Neural cell (in vitro differentiated cells): ENCODE measurements at regions not wholly inside any gene's neighbourhood (a gene's known extent, or its start where the extent isn't known, plus 50 kb on each side); places are given as distances from the start of the nearest gene placed in this dataset.

Experiments
- H2AFZ ChIP-seq: fragments of 200-600, 300-800 bp; sonication (generic), shearing (Covaris generic); 2 replicates; pipeline ENCODE4 v1.6.0; 2014; ENCODE audit warnings: low read depth, mild to moderate bottlenecking, antibody characterized with exemption, low read length, moderate library complexity
- H3F3A ChIP-seq: fragments of 200-600 bp; shearing (Covaris generic); 2 replicates; pipeline ENCODE4 v1.6.1; 2016; ENCODE audit warnings: mild to moderate bottlenecking, moderate library complexity, mixed read lengths, antibody characterized with exemption, low read length; ENCODE audit not compliant: insufficient read depth, poor library complexity, severe bottlenecking
- H3K27ac ChIP-seq: fragments of 200-600, 300-800 bp; sonication (generic), shearing (Covaris generic); 2 replicates; pipeline ENCODE4 v1.5.1; 2014; ENCODE audit warnings: mild to moderate bottlenecking, low read length, moderate library complexity
- H3K27me3 ChIP-seq: fragments of 300-800, 200-600 bp; sonication (generic), shearing (Covaris generic); 2 replicates; pipeline ENCODE4 v1.6.0; 2014; ENCODE audit warnings: mild to moderate bottlenecking, low read depth, low read length, moderate library complexity; ENCODE audit not compliant: insufficient read depth
- H3K36me3 ChIP-seq: fragments of 300-800, 200-600 bp; sonication (generic), shearing (Covaris generic); 2 replicates; pipeline ENCODE4 v1.5.1; 2014; ENCODE audit warnings: mild to moderate bottlenecking, antibody characterized with exemption, low read length, moderate library complexity; ENCODE audit not compliant: insufficient read depth
- H3K4me2 ChIP-seq: fragments of 300-800, 200-600 bp; sonication (generic), shearing (Covaris generic); 2 replicates; pipeline ENCODE4 v1.6.0; 2014; ENCODE audit warnings: mild to moderate bottlenecking, low read length
- H3K4me3 ChIP-seq: fragments of 300-800, 200-600 bp; sonication (generic), shearing (Covaris generic); 2 replicates; pipeline ENCODE4 v1.5.1; 2014; ENCODE audit warnings: mild to moderate bottlenecking, low read length, moderate library complexity
- H3K79me2 ChIP-seq: fragments of 200-600 bp; shearing (Covaris generic); replicated peaks from 2 replicates; pipeline ENCODE4 v1.6.0; 2014; ENCODE audit warnings: mild to moderate bottlenecking, low read length, moderate library complexity; ENCODE audit not compliant: insufficient read depth
- H3K9ac ChIP-seq: fragments of 300-800, 200-600 bp; sonication (generic), shearing (Covaris generic); 2 replicates; pipeline ENCODE4 v1.6.1; 2016; ENCODE audit warnings: mild to moderate bottlenecking, low read length, mixed read lengths
- H3K9me2 ChIP-seq: fragments of 200-600 bp; shearing (Covaris generic); 2 replicates; pipeline ENCODE4 v1.6.1; 2016; ENCODE audit warnings: mild to moderate bottlenecking, low read length, mixed read lengths; ENCODE audit not compliant: insufficient read depth
- H3K9me3 ChIP-seq: fragments of 200-600, 300-800 bp; sonication (generic), shearing (Covaris generic); 2 replicates; pipeline ENCODE4 v1.6.1; 2016; ENCODE audit warnings: mild to moderate bottlenecking, mixed run types, low read length, moderate library complexity, mixed read lengths
- H4K20me1 ChIP-seq: fragments of 200-600 bp; shearing (Covaris generic); 2 replicates; pipeline ENCODE4 v1.6.1; 2016; ENCODE audit warnings: mild to moderate bottlenecking, mixed run types; ENCODE audit not compliant: insufficient read depth
- EZH2 ChIP-seq: fragments of 200-600, 300-800 bp; shearing (Covaris generic), sonication (generic); IDR thresholded peaks from 2 replicates; pipeline ENCODE4 v1.6.1; 2014; ENCODE audit warnings: antibody characterized with exemption, low read length, borderline replicate concordance, mild to moderate bottlenecking; ENCODE audit not compliant: insufficient read depth, poor library complexity, severe bottlenecking
- MXI1 ChIP-seq: fragments of 450-650 bp; conservative IDR thresholded peaks from 2 replicates; pipeline ENCODE4 v1.6.1; 2014; ENCODE audit warnings: antibody characterized with exemption, mild to moderate bottlenecking; ENCODE audit not compliant: poor library complexity, severe bottlenecking
- SMC3 ChIP-seq: fragments of 450-650 bp; conservative IDR thresholded peaks from 2 replicates; pipeline ENCODE4 v1.6.1; 2014; ENCODE audit warnings: antibody characterized with exemption, mild to moderate bottlenecking, moderate library complexity; ENCODE audit not compliant: poor library complexity
- TAF1 ChIP-seq: IDR thresholded peaks from 2 replicates; pipeline ENCODE4 v1.6.1; 2012; ENCODE audit warnings: low read depth
- TF ChIP-seq, protein P1 (sequence below): IDR thresholded peaks from 2 replicates; pipeline ENCODE4 v1.6.1; 2012; ENCODE audit warnings: borderline replicate concordance

DNA sequence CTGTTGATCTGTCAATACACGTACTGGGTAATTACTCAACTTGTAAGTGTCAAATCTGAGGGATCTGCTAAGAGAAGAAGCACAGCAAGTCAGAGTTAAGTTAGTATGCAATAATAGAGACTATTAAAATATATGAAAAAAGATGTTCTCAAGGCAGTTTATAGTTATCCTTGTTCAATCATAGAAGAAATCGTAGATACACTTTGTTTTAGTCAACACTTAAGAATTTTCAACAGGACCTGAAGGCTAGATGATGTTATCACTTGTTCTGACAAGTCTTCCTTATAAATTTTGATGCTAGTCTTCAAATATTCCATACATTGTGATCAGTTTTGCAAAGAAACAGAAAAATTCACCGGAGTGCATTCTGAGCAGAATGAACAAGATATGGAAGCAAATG lies 91.1 kb upstream of the KCNQ5 start:
- H3K9ac ChIP-seq, result no peak overlapping the region
- H3K9me2 ChIP-seq, result no peaks in the 10 kb centered on the region
- no peaks in the 10 kb centered on the region for H3K9me3 ChIP-seq
- H3K4me3 ChIP-seq, result no peak overlapping the region
- no peaks in the 10 kb centered on the region for H3K36me3 ChIP-seq
- TF ChIP-seq, protein P1, sequence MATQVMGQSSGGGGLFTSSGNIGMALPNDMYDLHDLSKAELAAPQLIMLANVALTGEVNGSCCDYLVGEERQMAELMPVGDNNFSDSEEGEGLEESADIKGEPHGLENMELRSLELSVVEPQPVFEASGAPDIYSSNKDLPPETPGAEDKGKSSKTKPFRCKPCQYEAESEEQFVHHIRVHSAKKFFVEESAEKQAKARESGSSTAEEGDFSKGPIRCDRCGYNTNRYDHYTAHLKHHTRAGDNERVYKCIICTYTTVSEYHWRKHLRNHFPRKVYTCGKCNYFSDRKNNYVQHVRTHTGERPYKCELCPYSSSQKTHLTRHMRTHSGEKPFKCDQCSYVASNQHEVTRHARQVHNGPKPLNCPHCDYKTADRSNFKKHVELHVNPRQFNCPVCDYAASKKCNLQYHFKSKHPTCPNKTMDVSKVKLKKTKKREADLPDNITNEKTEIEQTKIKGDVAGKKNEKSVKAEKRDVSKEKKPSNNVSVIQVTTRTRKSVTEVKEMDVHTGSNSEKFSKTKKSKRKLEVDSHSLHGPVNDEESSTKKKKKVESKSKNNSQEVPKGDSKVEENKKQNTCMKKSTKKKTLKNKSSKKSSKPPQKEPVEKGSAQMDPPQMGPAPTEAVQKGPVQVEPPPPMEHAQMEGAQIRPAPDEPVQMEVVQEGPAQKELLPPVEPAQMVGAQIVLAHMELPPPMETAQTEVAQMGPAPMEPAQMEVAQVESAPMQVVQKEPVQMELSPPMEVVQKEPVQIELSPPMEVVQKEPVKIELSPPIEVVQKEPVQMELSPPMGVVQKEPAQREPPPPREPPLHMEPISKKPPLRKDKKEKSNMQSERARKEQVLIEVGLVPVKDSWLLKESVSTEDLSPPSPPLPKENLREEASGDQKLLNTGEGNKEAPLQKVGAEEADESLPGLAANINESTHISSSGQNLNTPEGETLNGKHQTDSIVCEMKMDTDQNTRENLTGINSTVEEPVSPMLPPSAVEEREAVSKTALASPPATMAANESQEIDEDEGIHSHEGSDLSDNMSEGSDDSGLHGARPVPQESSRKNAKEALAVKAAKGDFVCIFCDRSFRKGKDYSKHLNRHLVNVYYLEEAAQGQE, result no peak
- TF ChIP-seq SMC3 (no peak), MXI1 (no peak)
- no peaks in the 10 kb centered on the region for H3F3A ChIP-seq
- H3K27ac ChIP-seq, result no peak overlapping the region
- no peaks in the 10 kb centered on the region for H3K27me3 ChIP-seq
- H3K4me2 ChIP-seq, result no peak overlapping the region
- H4K20me1 ChIP-seq, result no peaks in the 10 kb centered on the region
- H3K79me2 ChIP-seq, result no peaks in the 10 kb centered on the region
- H2AFZ ChIP-seq, result no peak overlapping the region

- Histone ChIP-seq H3K9me3 (no peaks in the 10 kb centered on the region), H3K4me3 (no peak overlapping the region), H3K27me3 (no peaks in the 10 kb centered on the region), H3K9ac (no peak overlapping the region), H3F3A (no peaks in the 10 kb centered on the region), H2AFZ (no peak overlapping the region), H3K4me2 (no peak overlapping the region), H3K79me2 (no peaks in the 10 kb centered on the region), H3K36me3 (no peaks in the 10 kb centered on the region), H3K9me2 (no peaks in the 10 kb centered on the region), H3K27ac (no peak overlapping the region), H4K20me1 (no peaks in the 10 kb centered on the region)
- TF ChIP-seq, protein P1, result no peak
These were observed 88.3 kb upstream of the KCNQ5 start for GRCh38 chr6:72533606-72534005.

GRCh38 chr6:72534236-72534635 lies 87.6 kb upstream of the KCNQ5 start:
- Histone ChIP-seq H3K9ac (no peak overlapping the region), H3F3A (no peaks in the 10 kb centered on the region), H3K36me3 (no peaks in the 10 kb centered on the region), H3K4me3 (no peak overlapping the region), H3K27me3 (no peaks in the 10 kb centered on the region), H4K20me1 (no peaks in the 10 kb centered on the region), H3K9me3 (no peaks in the 10 kb centered on the region), H3K27ac (no peak overlapping the region), H3K9me2 (no peaks in the 10 kb centered on the region), H2AFZ (no peak overlapping the region), H3K79me2 (no peaks in the 10 kb centered on the region), H3K4me2 (no peak overlapping the region)
- no peak for TF ChIP-seq EZH2
- TF ChIP-seq, protein P1, result no peak
- no peak for TF ChIP-seq TAF1
